NCI-H510A treated with DMSO at 0.1 percent for 48 hours (cell line): ENCODE measurements at regions not wholly inside any gene's neighbourhood (a gene's known extent, or its start where the extent isn't known, plus 50 kb on each side); places are given as distances from the start of the nearest gene placed in this dataset.

Experiments
- DNase-seq: peaks from one replicate; lab custom pipeline; 2025; lab: John Stamatoyannopoulos, UW

- DNase-seq: no peak
Observed at GRCh38 chr7:17234398-17235031, 63.9 kb upstream of the AHR start.

DNA sequence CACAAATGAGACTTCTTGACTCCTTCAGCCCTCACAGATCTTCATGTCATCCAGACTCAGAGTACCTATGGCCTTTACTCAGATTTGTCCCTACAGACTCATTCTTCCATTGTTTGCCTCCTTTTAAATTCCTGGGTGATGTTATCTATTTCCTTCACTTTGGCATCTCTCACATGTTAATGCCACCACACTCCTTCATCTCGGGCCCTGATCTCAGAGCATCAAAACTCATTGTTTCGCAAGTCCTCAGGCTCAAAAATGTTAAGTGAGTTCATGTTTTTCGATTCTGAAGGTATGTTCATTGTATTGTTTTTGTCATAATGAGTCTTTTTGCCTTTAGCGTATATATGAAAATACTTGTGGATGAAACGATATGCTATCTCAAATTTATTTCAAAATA, 62.3 kb upstream of the AHR start:
- no peak for DNase-seq

DNA sequence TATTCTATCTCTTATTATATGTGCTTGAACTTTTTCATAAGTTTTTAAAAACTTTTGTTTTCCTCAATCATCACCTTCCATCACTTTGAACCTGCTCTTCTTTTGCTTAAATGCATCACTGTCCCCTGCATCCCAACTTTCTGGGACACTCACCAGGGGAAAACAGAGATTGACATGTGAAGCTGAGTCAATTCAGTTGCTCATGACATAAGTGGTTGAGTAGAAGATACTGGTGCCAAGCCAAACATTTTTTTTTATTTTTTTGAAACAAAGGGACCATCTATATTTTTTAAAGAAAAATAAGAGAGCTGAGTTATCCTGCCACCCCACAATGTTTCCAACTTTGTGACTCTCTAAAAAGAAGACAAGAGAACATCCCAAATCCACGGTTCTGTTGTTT, 61.8 kb upstream of the AHR start:
- DNase-seq: no peak

DNA sequence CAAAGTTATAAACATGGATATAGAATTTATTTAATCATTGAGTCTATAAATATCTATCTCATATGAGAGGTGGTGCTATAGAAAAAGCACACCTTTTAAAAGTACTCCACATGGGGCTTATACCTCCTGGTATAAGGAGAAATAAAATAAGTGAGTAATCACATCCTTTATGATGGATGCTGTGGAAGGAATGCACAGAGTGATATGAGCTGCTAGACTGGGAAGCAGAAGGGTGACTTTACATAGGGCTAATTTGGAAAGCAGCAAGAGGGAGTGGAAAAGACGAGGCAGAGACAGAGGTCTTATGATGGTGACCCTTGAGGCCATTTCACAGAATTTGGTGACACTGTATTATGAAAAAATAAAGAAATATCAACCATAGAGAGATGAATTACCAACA, 59.4 kb upstream of the AHR start:
- DNase-seq: no peak

DNA sequence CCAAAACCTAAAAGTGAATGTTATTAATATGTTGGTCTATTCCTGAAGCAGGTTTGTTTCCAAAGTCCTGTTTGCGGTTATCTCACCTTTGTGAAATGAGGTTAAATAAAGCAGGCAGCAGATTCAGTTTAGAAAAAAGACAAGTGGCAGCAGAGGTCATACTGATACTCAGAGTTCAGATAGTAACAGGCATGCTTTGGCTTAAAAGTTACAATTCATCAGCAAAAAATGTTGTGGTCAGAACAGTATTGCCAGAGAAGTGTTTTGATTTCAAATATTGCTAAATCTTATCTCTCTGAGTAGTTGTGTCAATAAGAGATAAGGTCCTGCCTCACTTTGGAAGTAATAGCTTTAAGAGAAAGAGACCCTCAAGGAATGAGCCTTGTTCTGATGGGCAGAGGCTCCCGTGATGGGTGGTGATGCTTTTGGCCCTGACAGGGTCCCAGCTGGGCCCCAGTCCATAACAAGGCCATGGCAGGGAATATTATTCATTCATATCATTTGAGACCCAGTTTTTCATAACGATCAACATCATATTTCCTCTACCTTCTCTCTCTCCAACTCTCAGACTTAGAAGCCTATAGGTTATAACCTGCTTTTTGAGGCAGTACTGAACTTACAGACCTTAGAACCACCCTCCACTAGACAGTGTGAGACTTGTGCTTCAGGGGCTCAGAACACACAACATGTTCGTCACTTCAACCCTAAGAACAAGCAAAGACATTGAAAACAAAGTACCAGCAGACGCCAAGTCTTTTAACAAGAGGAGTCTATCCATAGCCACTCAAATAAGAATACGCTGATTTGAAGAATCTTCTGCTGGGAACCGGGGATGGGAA, 58.5 kb upstream of the AHR start:
- no peak for DNase-seq

GRCh38 chr7:17242504-17242903, 55.9 kb upstream of the AHR start:
- DNase-seq: no peak

GRCh38 chr7:17244786-17245185, 53.7 kb upstream of the AHR start:
- DNase-seq: no peak

DNA sequence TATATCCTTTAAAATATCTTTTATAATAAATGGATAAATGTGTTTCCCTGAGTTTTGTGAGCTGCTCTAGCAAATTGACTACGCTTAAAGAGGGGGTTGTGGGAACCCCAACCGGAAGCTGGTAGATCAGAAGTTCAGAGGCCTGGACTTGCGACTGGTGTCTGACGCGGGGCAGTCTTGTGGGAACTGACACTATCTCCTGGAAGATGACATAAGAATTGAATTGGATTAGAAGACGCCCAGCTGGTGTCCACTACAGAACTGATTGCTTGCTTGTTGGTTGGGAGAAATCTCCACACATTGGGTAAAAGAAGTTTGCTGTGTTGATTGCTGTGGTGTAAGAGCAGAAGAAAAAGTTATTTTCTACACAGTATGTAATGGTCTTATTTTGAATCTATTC, 51.1 kb upstream of the AHR start:
- DNase-seq: no peak

- no peak for DNase-seq
Observed at GRCh38 chr7:17248527-17248926, 49.9 kb upstream of the AHR start.
